Psoas muscle (tissue), 7 donors: ENCODE measurements at regions not wholly inside any gene's neighbourhood (a gene's known extent, or its start where the extent isn't known, plus 50 kb on each side); places are given as distances from the start of the nearest gene placed in this dataset.

ENCODE experiments used
- ATAC-seq, 4 donors: fragments of 200-7000 bp; cut with Tn5 transposase; one replicate each; pipeline ENCODE4 v1.9.1; 2020; ENCODE audit warnings: moderate library complexity in 3 of 4, mild to moderate bottlenecking in 2 of 4
- DNase-seq, 2 donors: peaks; one replicate each; pipeline ENCODE4 v3.0.0-alpha.2; 2020
- H3K27ac ChIP-seq: fragments of 200-600 bp; one replicate; pipeline ENCODE4 v1.8.0; 2022
- H3K27me3 ChIP-seq, 3 donors: fragments of 200-600 bp in 1 of 3; one replicate each; pipeline versions ENCODE4 v1.6.1 to v1.8.0; 2013 to 2022; ENCODE audit warnings: low read length in 2 of 3, mild to moderate bottlenecking in 2 of 3, moderate library complexity in 1 of 3; ENCODE audit not compliant: insufficient read depth in 3 of 3
- H3K36me3 ChIP-seq, 2 donors: fragments of 200-600 bp in 1 of 2; one replicate each; pipeline versions ENCODE4 v1.6.1 to v1.8.0; 2013 to 2022; ENCODE audit warnings: low read depth in 1 of 2, mild to moderate bottlenecking in 1 of 2, moderate library complexity in 1 of 2; ENCODE audit not compliant: insufficient read depth in 1 of 2
- H3K4me1 ChIP-seq: fragments of 200-600 bp; one replicate; pipeline ENCODE4 v1.8.0; 2022
- H3K4me3 ChIP-seq: fragments of 200-600 bp; one replicate; pipeline ENCODE4 v1.8.0; 2022; ENCODE audit warnings: mild to moderate bottlenecking
- H3K9me3 ChIP-seq: fragments of 200-600 bp; one replicate; pipeline ENCODE4 v1.8.0; 2022
- WGBS, 3 donors: extraction: QIAGEN DNeasy Blood & Tissue Kit; methylation state at CpG; one replicate each; pipeline versions ENCODE4 v1.1.6 to v1.1.7; 2013; 5-methylcytosine and 5-hydroxymethylcytosine counted together
- intact Hi-C, 2 donors: fragments of 100-400 bp; cut with DNase I; formaldehyde crosslinking; loops; one replicate each; pipeline versions ENCODE4 v1.11.0 to v1.14.2; 2022
- TF ChIP-seq, protein P1 (sequence below): fragments of 200-600 bp; IDR thresholded peaks from one replicate; pipeline ENCODE4 v1.8.0; 2022; ENCODE audit warnings: antibody characterized with exemption
- donor health status: healthy with polysubstance abuse.
- donor health status: DM: no; HTN: no; CAD: no; lungs with moderate emphysema.
- donor health status: Bipolar disorder and iron deficiency.
- donor health status: healthy.
- donor health status: DM: yes; HTN: yes; CAD: no.
- donor health status: DM: no; HTN: no; CAD: no.
- donor health status: DM: yes; HTN: yes; CAD: no.

DNA sequence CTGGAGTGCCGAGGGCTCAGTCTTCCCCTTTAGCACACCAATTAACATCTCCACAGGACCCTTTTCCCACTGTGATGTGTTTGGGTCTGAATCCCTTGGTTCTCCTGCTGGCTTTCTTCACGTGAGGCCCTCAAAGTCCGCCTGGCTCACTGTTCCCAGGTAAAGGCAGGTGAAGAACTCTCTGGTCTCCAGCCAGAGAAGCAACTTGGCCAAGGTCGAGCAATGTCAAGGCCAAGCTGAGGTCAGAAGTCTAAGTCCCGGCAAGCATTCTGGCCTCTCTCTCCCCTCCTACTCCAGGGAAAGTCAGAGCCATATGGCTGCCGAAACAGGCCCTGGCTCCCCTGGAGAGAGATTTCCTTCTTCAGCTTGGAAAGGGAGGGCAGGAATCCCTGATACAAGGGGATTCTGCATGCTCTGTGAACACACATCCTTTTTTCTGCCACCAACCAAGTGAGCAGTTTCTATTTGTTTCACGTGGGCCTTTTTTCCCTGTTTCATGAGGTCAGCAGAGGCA, 61.4 kb upstream of the ESRRB start:
- WGBS, 3 donors, result 51 to 62% (median 53%) methylated on average over 7 of the region's 7 CpGs
- Histone ChIP-seq H3K27me3 (no peaks in the 10 kb centered on the region), H3K9me3 (no peaks in the 10 kb centered on the region), H3K4me1 (peaks cover 22% of the 10 kb centered on the region), H3K36me3 (no peaks in the 10 kb centered on the region), H3K4me3 (no peak overlapping the region), H3K27ac (no peak overlapping the region)
- ATAC-seq (no peak), DNase-seq (no peak)
- TF ChIP-seq, protein P1, sequence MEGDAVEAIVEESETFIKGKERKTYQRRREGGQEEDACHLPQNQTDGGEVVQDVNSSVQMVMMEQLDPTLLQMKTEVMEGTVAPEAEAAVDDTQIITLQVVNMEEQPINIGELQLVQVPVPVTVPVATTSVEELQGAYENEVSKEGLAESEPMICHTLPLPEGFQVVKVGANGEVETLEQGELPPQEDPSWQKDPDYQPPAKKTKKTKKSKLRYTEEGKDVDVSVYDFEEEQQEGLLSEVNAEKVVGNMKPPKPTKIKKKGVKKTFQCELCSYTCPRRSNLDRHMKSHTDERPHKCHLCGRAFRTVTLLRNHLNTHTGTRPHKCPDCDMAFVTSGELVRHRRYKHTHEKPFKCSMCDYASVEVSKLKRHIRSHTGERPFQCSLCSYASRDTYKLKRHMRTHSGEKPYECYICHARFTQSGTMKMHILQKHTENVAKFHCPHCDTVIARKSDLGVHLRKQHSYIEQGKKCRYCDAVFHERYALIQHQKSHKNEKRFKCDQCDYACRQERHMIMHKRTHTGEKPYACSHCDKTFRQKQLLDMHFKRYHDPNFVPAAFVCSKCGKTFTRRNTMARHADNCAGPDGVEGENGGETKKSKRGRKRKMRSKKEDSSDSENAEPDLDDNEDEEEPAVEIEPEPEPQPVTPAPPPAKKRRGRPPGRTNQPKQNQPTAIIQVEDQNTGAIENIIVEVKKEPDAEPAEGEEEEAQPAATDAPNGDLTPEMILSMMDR, result no peak
- intact Hi-C loops, result no loop called here

DNA sequence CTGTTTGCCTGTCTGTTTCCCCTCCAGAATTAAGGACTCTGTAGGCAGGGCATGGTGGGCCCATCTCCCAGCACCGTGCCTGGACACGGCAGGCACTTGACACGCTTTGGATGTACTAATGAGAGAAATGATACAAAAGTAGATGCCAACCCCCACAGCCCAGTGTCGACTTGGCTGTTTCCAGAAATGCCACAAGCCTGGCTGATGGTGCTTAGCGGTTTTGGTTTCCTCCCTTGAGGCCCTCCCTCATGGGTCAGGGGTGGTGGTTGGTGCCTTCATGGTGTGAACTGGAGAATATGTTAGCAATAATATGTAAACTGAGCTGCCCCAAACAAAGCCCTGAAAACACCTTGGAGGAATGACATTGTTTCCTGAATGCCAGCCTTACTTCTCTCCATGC, 55.5 kb upstream of the ESRRB start:
- WGBS, 3 donors, result 35 to 45% (median 44%) methylated on average over 5 of the region's 5 CpGs
- TF ChIP-seq, protein P1, result no peak
- intact Hi-C loops, result no loop called here
- no peak overlapping the region for H3K4me3 ChIP-seq
- H3K27ac ChIP-seq, result no peak overlapping the region
- no peak for DNase-seq
- ATAC-seq, result no peak
- H3K27me3 ChIP-seq, result no peaks in the 10 kb centered on the region
- H3K4me1 ChIP-seq, result peaks cover 13% of the 10 kb centered on the region
- no peaks in the 10 kb centered on the region for H3K36me3 ChIP-seq
- no peaks in the 10 kb centered on the region for H3K9me3 ChIP-seq

DNA sequence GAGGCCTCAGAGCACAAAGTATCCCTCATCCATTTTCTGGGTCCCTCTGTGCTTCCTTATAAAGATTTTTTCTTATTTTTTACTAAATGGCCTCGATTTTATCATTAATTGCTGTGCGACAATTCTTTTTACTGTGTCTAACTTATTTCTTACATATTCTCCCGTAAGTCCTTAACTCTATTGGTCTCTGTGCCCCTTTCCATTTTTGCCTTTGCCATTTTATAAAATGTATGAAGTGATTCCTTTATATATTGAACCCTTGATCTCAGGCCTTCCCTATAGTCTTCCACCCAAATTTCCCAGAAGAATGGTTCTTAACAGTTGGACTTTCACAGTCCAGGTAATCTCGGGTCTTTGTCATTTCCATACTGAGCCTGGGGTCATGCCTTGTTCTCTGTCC, 55.0 kb upstream of the ESRRB start:
- no peak for DNase-seq
- no peaks in the 10 kb centered on the region for H3K9me3 ChIP-seq
- TF ChIP-seq, protein P1, result no peak
- intact Hi-C loops, result no loop called here
- WGBS, 3 donors, result 88 to 93% (median 92%) methylated on average over 4 of the region's 4 CpGs
- H3K27ac ChIP-seq, result no peak overlapping the region
- no peak for ATAC-seq
- no peaks in the 10 kb centered on the region for H3K36me3 ChIP-seq
- no peaks in the 10 kb centered on the region for H3K27me3 ChIP-seq
- no peak overlapping the region for H3K4me3 ChIP-seq
- H3K4me1 ChIP-seq, result peaks cover 14% of the 10 kb centered on the region

DNA sequence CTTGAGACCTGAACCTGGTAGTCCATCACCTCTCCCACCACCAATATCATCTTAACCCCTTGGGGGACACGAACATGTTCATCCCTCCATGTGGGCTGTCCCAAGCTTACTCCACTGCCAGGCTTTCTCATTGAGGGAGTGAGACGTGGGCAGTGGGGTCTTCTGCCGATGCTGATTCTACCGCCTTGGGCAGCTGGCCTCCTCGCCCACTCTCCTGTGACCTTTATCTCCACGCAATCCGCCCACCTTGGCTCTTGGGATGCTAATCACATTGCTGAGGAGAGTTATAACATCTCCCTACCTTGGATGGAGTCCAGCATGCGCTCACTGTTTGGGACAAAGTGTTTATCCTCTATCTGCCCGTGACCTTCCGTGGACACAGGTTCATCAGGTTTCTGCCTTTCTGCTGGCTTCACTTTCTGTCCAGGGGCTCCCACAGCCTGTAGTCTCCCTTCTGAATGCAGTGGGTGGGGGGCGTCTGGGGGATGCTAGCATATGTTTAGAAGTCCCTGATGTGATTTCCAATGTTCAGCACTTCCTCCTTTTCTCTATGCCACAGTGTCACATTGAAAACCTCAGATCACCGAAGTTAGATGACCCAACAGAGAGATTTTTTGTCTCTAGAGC, 53.2 kb upstream of the ESRRB start:
- WGBS, 3 donors, result 78 to 84% (median 80%) methylated on average over 12 of the region's 12 CpGs
- Histone ChIP-seq H3K36me3 (no peaks in the 10 kb centered on the region), H3K27ac (no peak overlapping the region), H3K27me3 (no peaks in the 10 kb centered on the region), H3K4me1 (peaks cover 24% of the 10 kb centered on the region), H3K9me3 (no peaks in the 10 kb centered on the region), H3K4me3 (no peak overlapping the region)
- intact Hi-C loops, result no loop called here
- ATAC-seq (no peak), DNase-seq (no peak)
- TF ChIP-seq, protein P1, result no peak
